ENCODE measurements at regions not wholly inside any gene's neighbourhood (a gene's known extent, or its start where the extent isn't known, plus 50 kb on each side); places are given as distances from the start of the nearest gene placed in this dataset.

- Histone ChIP-seq H3K79me2 (ENCODE audit: low read length) (no peaks in the 10 kb centered on the region), H3K36me3 (ENCODE audit: low read depth, low read length) (no peaks in the 10 kb centered on the region), H2AFZ (ENCODE audit: low read length) (no peak overlapping the region), H3K9me2 (replicated peaks; ENCODE audit: low read length) (no peaks in the 10 kb centered on the region), H3K27ac (ENCODE audit: low read length) (no peak overlapping the region), H3K9ac (ENCODE audit: low read length) (no peak overlapping the region), H3K4me2 (ENCODE audit: low read length) (no peak overlapping the region), H3K4me1 (ENCODE audit: insufficient read depth, low read length) (peaks cover 24% of the 10 kb centered on the region), H3K9me3 (ENCODE audit: low read length) (no peaks in the 10 kb centered on the region), H4K20me1 (ENCODE audit: low read length) (no peaks in the 10 kb centered on the region), H3K4me3 (ENCODE audit: low read length) (no peak overlapping the region), H3F3A (ENCODE audit: low read length, unreplicated experiment) (no peaks in the 10 kb centered on the region), H3K27me3 (ENCODE audit: low read length) (no peaks in the 10 kb centered on the region)
- no TSS peak for BruUV-seq (replicated peaks)
- intact Hi-C loops (cut with micrococcal nuclease): no loop called here
- TF ChIP-seq EZH2phosphoT487 (IDR thresholded peaks at IDR 0.05; ENCODE audit: borderline replicate concordance, low read length) (no peak), EZH2 (IDR thresholded peaks at IDR 0.05; ENCODE audit: low read length, unreplicated experiment) (no peak)
- TF ChIP-seq, protein P1, sequence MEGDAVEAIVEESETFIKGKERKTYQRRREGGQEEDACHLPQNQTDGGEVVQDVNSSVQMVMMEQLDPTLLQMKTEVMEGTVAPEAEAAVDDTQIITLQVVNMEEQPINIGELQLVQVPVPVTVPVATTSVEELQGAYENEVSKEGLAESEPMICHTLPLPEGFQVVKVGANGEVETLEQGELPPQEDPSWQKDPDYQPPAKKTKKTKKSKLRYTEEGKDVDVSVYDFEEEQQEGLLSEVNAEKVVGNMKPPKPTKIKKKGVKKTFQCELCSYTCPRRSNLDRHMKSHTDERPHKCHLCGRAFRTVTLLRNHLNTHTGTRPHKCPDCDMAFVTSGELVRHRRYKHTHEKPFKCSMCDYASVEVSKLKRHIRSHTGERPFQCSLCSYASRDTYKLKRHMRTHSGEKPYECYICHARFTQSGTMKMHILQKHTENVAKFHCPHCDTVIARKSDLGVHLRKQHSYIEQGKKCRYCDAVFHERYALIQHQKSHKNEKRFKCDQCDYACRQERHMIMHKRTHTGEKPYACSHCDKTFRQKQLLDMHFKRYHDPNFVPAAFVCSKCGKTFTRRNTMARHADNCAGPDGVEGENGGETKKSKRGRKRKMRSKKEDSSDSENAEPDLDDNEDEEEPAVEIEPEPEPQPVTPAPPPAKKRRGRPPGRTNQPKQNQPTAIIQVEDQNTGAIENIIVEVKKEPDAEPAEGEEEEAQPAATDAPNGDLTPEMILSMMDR (conservative IDR thresholded peaks at IDR 0.05; ENCODE audit: low read depth, low read length): no peak
- no peak for ATAC-seq
- CTCF ChIA-PET: no interaction called here
- POLR2A ChIA-PET (ENCODE audit: unreplicated experiment): no interaction called here
- no peak for DNase-seq
Measured at GRCh38 chr20:12051206-12052163, 133.8 kb downstream of the BTBD3 start.

DNA sequence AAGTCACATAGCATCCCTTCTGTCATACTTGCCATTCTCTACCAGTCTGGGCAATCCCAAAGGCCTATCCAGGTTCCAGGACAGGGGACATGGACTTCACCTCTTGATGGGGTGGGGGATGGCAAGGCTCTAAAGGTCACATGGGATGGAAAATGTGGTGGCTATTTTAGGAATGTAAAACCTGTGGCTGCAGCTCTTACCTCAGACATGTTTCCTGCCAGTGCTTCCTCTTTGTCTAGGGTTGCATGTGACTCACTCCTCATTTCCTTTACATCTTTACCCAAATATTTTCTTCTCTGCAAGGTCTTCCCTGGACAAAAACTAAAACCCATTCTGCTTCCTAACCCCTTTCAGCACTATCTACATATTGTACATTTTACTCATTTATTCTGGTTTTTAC is 135.7 kb downstream of the BTBD3 start:
- Histone ChIP-seq H2AFZ (ENCODE audit: low read length) (no peak overlapping the region), H3K4me2 (ENCODE audit: low read length) (peak overlapping the region; percentile 32; the same call in 1 of the 2 replicates), H3F3A (ENCODE audit: low read length, unreplicated experiment) (no peaks in the 10 kb centered on the region), H3K36me3 (ENCODE audit: low read depth, low read length) (no peaks in the 10 kb centered on the region), H3K4me1 (ENCODE audit: insufficient read depth, low read length) (peaks cover 20% of the 10 kb centered on the region), H3K4me3 (ENCODE audit: low read length) (no peak overlapping the region), H3K79me2 (ENCODE audit: low read length) (no peaks in the 10 kb centered on the region), H3K27me3 (ENCODE audit: low read length) (no peaks in the 10 kb centered on the region), H3K9me3 (ENCODE audit: low read length) (no peaks in the 10 kb centered on the region), H4K20me1 (ENCODE audit: low read length) (no peaks in the 10 kb centered on the region), H3K27ac (ENCODE audit: low read length) (no peak overlapping the region), H3K9me2 (replicated peaks; ENCODE audit: low read length) (no peaks in the 10 kb centered on the region), H3K9ac (ENCODE audit: low read length) (no peak overlapping the region)
- intact Hi-C loops (cut with micrococcal nuclease): no loop called here
- peak; percentile 69 for DNase-seq
- no peak for TF ChIP-seq EZH2phosphoT487 (IDR thresholded peaks at IDR 0.05; ENCODE audit: borderline replicate concordance, low read length)
- ATAC-seq: peak; percentile 20; the same call in 1 of the 2 replicates
- BruUV-seq (replicated peaks): no TSS peak
- ChIA-PET POLR2A (ENCODE audit: unreplicated experiment) (no interaction called here), CTCF (no interaction called here)

DNA sequence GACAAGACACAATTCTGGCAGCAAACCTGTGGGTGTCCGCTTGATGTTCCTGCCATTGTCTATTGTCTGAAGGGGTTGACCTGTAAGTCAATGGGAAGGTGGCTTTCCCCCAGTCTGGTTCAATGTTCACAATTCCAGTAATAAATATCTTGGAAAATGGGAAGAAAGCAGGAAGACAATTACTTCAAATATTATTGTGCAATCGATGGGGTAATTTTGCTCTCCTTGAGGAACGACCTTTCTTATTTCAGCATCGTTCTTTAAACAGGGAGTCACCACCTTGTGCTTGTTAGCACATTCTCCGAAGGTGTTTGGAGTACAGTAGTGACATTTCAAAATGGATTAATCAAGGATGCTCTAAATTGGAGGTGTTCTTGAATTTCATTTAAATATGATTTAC is 136.9 kb downstream of the BTBD3 start:
- no peaks in the 10 kb centered on the region for H3K9me3 ChIP-seq (ENCODE audit: low read length)
- intact Hi-C loops (cut with micrococcal nuclease): no loop called here
- ChIA-PET CTCF (no interaction called here), POLR2A (ENCODE audit: unreplicated experiment) (no interaction called here)
- no peak overlapping the region for H3K4me2 ChIP-seq (ENCODE audit: low read length)
- H3K9me2 ChIP-seq (replicated peaks; ENCODE audit: low read length): no peaks in the 10 kb centered on the region
- H3K4me1 ChIP-seq (ENCODE audit: insufficient read depth, low read length): peaks cover 9% of the 10 kb centered on the region
- no peak overlapping the region for H3K27ac ChIP-seq (ENCODE audit: low read length)
- H2AFZ ChIP-seq (ENCODE audit: low read length): no peak overlapping the region
- DNase-seq (no peak), ATAC-seq (no peak)
- H4K20me1 ChIP-seq (ENCODE audit: low read length): no peaks in the 10 kb centered on the region
- H3K4me3 ChIP-seq (ENCODE audit: low read length): no peak overlapping the region
- H3K27me3 ChIP-seq (ENCODE audit: low read length): no peaks in the 10 kb centered on the region
- BruUV-seq (replicated peaks): no TSS peak
- H3K79me2 ChIP-seq (ENCODE audit: low read length): no peaks in the 10 kb centered on the region
- H3F3A ChIP-seq (ENCODE audit: low read length, unreplicated experiment): no peaks in the 10 kb centered on the region
- no peak overlapping the region for H3K9ac ChIP-seq (ENCODE audit: low read length)
- TF ChIP-seq, protein P1 (conservative IDR thresholded peaks at IDR 0.05; ENCODE audit: low read depth, low read length): no peak
- TF ChIP-seq EZH2phosphoT487 (IDR thresholded peaks at IDR 0.05; ENCODE audit: borderline replicate concordance, low read length) (no peak), EZH2 (IDR thresholded peaks at IDR 0.05; ENCODE audit: low read length, unreplicated experiment) (no peak)
- no peaks in the 10 kb centered on the region for H3K36me3 ChIP-seq (ENCODE audit: low read depth, low read length)

Measured in PC-3 (cell line).